ENCODE measurements at regions not wholly inside any gene's neighbourhood (a gene's known extent, or its start where the extent isn't known, plus 50 kb on each side); places are given as distances from the start of the nearest gene placed in this dataset.

GRCh38 chr9:87336914-87337333 lies 160.7 kb upstream of the DAPK1 start:
- TF ChIP-seq CTCF (conservative IDR thresholded peaks at IDR 0.05; ENCODE audit: low read depth, low read length) (peak; percentile 62), EZH2 (IDR thresholded peaks at IDR 0.05; ENCODE audit: low read length, unreplicated experiment) (no peak), EZH2phosphoT487 (IDR thresholded peaks at IDR 0.05; ENCODE audit: borderline replicate concordance, low read length) (no peak)

All from PC-3 (cell line).